HCT116 (cell line): ENCODE measurements at regions not wholly inside any gene's neighbourhood (a gene's known extent, or its start where the extent isn't known, plus 50 kb on each side); places are given as distances from the start of the nearest gene placed in this dataset.

Source experiments
- ATAC-seq: fragments of 200-7000 bp; cut with Tn5 transposase; 2 replicates; pipeline ENCODE4 v1.9.1; 2020; ENCODE audit warnings: mild to moderate bottlenecking, moderate library complexity
- BruUV-seq: library from RNA; stranded (reverse); fragments of 400-500 nt; replicated peaks from 2 replicates; lab custom pipeline; 2021; lab: Mats Ljungman, UMichigan
- CTCF ChIA-PET: fragments of 300-600 bp; sonication (Branson Sonifier 250); formaldehyde crosslinking; loops from one replicate; lab custom pipeline; 2021; ENCODE audit warnings: antibody characterized with exemption; lab: Charles Lee
- POLR2A ChIA-PET: fragments of 300-600, 350-600 bp; sonication (Branson Sonifier 250); formaldehyde crosslinking; loops from one replicate; lab custom pipeline; 2021; ENCODE audit warnings: antibody characterized with exemption; lab: Charles Lee
- RAD21 ChIA-PET, 2 experiments: fragments of 300-600 bp; sonication (Branson Sonifier 250); formaldehyde crosslinking; loops; one replicate each; lab custom pipeline; 2023; ENCODE audit warnings: low total read pairs in 2 of 2; ENCODE audit not compliant: uncharacterized antibody in 2 of 2, unreplicated experiment in 2 of 2, low non-redundant PET in 1 of 2; lab: Charles Lee
- DNase-seq: peaks from one replicate; pipeline ENCODE4 v3.0.0-alpha.2; 2010; ENCODE audit warnings: low read depth, low spot score
- H2AFZ ChIP-seq: fragments of 200-600 bp; shearing (Covaris generic), sonication (generic); 2 replicates; pipeline ENCODE4 v1.6.1; 2017; ENCODE audit warnings: low read depth, mixed run types, mixed read lengths, antibody characterized with exemption, low read length; ENCODE audit not compliant: poor library complexity, severe bottlenecking
- H3K27ac ChIP-seq: 2 replicates; pipeline ENCODE4 v1.5.1; 2012; ENCODE audit warnings: low read depth, low read length
- H3K27me3 ChIP-seq: fragments of 200-600 bp; sonication (generic); 2 replicates; pipeline ENCODE4 v1.6.1; 2016; ENCODE audit warnings: mixed run types, low read length, mixed read lengths; ENCODE audit not compliant: insufficient read depth
- H3K36me3 ChIP-seq, 2 experiments: fragments of 200-500 bp in 1 of 2; fragments of 200-600 bp in 1 of 2; sonication (Bioruptor generic) in 1 of 2; sonication (generic) in 1 of 2; 2 replicates each; pipeline versions ENCODE4 v1.5.1 to v1.6.1; 2014 to 2016; ENCODE audit warnings: low read length in 2 of 2, inconsistent platforms in 1 of 2, mixed read lengths in 1 of 2, mixed run types in 1 of 2; ENCODE audit not compliant: insufficient read depth in 2 of 2, control insufficient read depth in 1 of 2
- H3K4me1 ChIP-seq, 2 experiments: fragments of 200-600 bp in 1 of 2; sonication (generic) in 1 of 2; 2 replicates each; pipeline versions ENCODE4 v1.5.1 to v1.6.1; 2012 to 2017; ENCODE audit warnings: low read length in 2 of 2, inconsistent platforms in 1 of 2, mild to moderate bottlenecking in 1 of 2, mixed read lengths in 1 of 2, mixed run types in 1 of 2, moderate library complexity in 1 of 2; ENCODE audit not compliant: insufficient read depth in 2 of 2, control insufficient read depth in 1 of 2
- H3K4me2 ChIP-seq: fragments of 200-600 bp; sonication (generic); 2 replicates; pipeline ENCODE4 v1.6.1; 2017; ENCODE audit warnings: mixed run types, low read length, mixed read lengths
- H3K4me3 ChIP-seq, 2 experiments: fragments of 200-600 bp in 1 of 2; sonication (generic) in 1 of 2; replicated peaks in 1 of 2; 2 replicates each; pipeline ENCODE4 v1.5.1; 2011 to 2016; ENCODE audit warnings: low read length in 2 of 2, control low read depth in 1 of 2, low read depth in 1 of 2, mild to moderate bottlenecking in 1 of 2, mixed read lengths in 1 of 2, mixed run types in 1 of 2
- H3K79me2 ChIP-seq: fragments of 200-600 bp; sonication (generic); 2 replicates; pipeline ENCODE4 v1.6.1; 2017; ENCODE audit warnings: mild to moderate bottlenecking, mixed run types, low read length, moderate library complexity, mixed read lengths; ENCODE audit not compliant: insufficient read depth
- H3K9ac ChIP-seq: fragments of 200-600 bp; sonication (generic); 2 replicates; pipeline ENCODE4 v1.6.1; 2016; ENCODE audit warnings: low read length, mixed read lengths
- H3K9me2 ChIP-seq: fragments of 200-600 bp; sonication (generic), shearing (Covaris generic); 2 replicates; pipeline ENCODE4 v1.6.1; 2017; ENCODE audit warnings: mixed run types, mild to moderate bottlenecking, moderate library complexity; ENCODE audit not compliant: insufficient read depth
- H3K9me3 ChIP-seq, 2 experiments: fragments of 200-500 bp in 1 of 2; fragments of 200-600 bp in 1 of 2; sonication (Bioruptor generic) in 1 of 2; sonication (generic) in 1 of 2; 2 replicates each; pipeline ENCODE4 v1.6.1; 2014 to 2017; ENCODE audit warnings: low read length in 2 of 2, mixed read lengths in 2 of 2, inconsistent platforms in 1 of 2, low read depth in 1 of 2, mild to moderate bottlenecking in 1 of 2, mixed run types in 1 of 2, moderate library complexity in 1 of 2; ENCODE audit not compliant: control insufficient read depth in 1 of 2, insufficient read depth in 1 of 2
- H4K20me1 ChIP-seq: fragments of 200-600 bp; sonication (generic), shearing (Covaris generic); 2 replicates; pipeline ENCODE4 v1.6.1; 2017; ENCODE audit warnings: mixed run types, mild to moderate bottlenecking, moderate library complexity; ENCODE audit not compliant: insufficient read depth
- CBX3 ChIP-seq: IDR thresholded peaks from 2 replicates; pipeline ENCODE4 v1.6.1; 2012; ENCODE audit warnings: low read depth
- CEBPB ChIP-seq: IDR thresholded peaks from 2 replicates; pipeline ENCODE4 v1.6.1; 2012; ENCODE audit warnings: low read depth
- EGR1 ChIP-seq: IDR thresholded peaks from 2 replicates; pipeline ENCODE4 v1.6.1; 2012; ENCODE audit warnings: low read depth
- ELF1 ChIP-seq: IDR thresholded peaks from 2 replicates; pipeline ENCODE4 v1.6.1; 2012; ENCODE audit warnings: low read depth, borderline replicate concordance
- EZH2 ChIP-seq: fragments of 200-600 bp; sonication (generic); IDR thresholded peaks from 2 replicates; pipeline ENCODE4 v1.6.1; 2017; ENCODE audit warnings: antibody characterized with exemption, mixed run types
- EZH2phosphoT487 ChIP-seq: fragments of 200-600 bp; IDR thresholded peaks from 2 replicates; pipeline ENCODE4 v1.6.1; 2018; ENCODE audit warnings: antibody characterized with exemption, borderline replicate concordance
- POLR2A ChIP-seq: IDR thresholded peaks from 2 replicates; pipeline ENCODE4 v1.7.0; 2011; ENCODE audit warnings: borderline replicate concordance; ENCODE audit not compliant: insufficient read depth, insufficient read length; ENCODE audit errors: extremely low read depth
- POLR2AphosphoS5 ChIP-seq: IDR thresholded peaks from 2 replicates; pipeline ENCODE4 v1.6.1; 2011; ENCODE audit warnings: mild to moderate bottlenecking, low read depth, low read length, moderate library complexity
- RAD21 ChIP-seq: IDR thresholded peaks from 2 replicates; pipeline ENCODE4 v1.6.1; 2012; ENCODE audit warnings: low read depth, mild to moderate bottlenecking
- SIN3A ChIP-seq: IDR thresholded peaks from 2 replicates; pipeline ENCODE4 v1.6.1; 2012; ENCODE audit warnings: low read depth
- SP1 ChIP-seq: IDR thresholded peaks from 2 replicates; pipeline ENCODE4 v1.6.1; 2012; ENCODE audit warnings: low read depth
- SRF ChIP-seq: IDR thresholded peaks from 2 replicates; pipeline ENCODE4 v1.6.1; 2012; ENCODE audit warnings: low read depth
- TCF7L2 ChIP-seq: IDR thresholded peaks from 2 replicates; pipeline ENCODE4 v1.7.0; 2011; ENCODE audit warnings: borderline replicate concordance, inconsistent platforms; ENCODE audit not compliant: insufficient read depth, insufficient read length; ENCODE audit errors: extremely low read depth
- YY1 ChIP-seq: IDR thresholded peaks from 2 replicates; pipeline ENCODE4 v1.6.1; 2011; ENCODE audit warnings: low read length, low read depth, moderate library complexity, mild to moderate bottlenecking; ENCODE audit not compliant: insufficient replicate concordance; ENCODE audit errors: extremely low read depth
- ZFX ChIP-seq: fragments of 450-650 bp; IDR thresholded peaks from 2 replicates; pipeline ENCODE4 v1.6.1; 2017
- ZNF274 ChIP-seq: fragments of 200-500 bp; sonication (Bioruptor generic); IDR thresholded peaks from 2 replicates; pipeline ENCODE4 v1.6.1; 2014; ENCODE audit warnings: mild to moderate bottlenecking, low read depth, low read length, inconsistent platforms
- intact Hi-C: fragments of 100-400 bp; cut with micrococcal nuclease; formaldehyde crosslinking; loops from 2 replicates; pipeline ENCODE4 v1.10.0; 2022
- TF ChIP-seq, protein P1 (sequence below): IDR thresholded peaks from 2 replicates; pipeline ENCODE4 v1.6.1; 2011; ENCODE audit warnings: mild to moderate bottlenecking, low read length, moderate library complexity; ENCODE audit not compliant: insufficient replicate concordance; ENCODE audit errors: extremely low read depth
- TF ChIP-seq, protein P2 (sequence below): IDR thresholded peaks from 2 replicates; pipeline ENCODE4 v1.6.1; 2012; ENCODE audit warnings: low read depth
- TF ChIP-seq, protein P3 (sequence below): IDR thresholded peaks from 2 replicates; pipeline ENCODE4 v1.6.1; 2012

DNA sequence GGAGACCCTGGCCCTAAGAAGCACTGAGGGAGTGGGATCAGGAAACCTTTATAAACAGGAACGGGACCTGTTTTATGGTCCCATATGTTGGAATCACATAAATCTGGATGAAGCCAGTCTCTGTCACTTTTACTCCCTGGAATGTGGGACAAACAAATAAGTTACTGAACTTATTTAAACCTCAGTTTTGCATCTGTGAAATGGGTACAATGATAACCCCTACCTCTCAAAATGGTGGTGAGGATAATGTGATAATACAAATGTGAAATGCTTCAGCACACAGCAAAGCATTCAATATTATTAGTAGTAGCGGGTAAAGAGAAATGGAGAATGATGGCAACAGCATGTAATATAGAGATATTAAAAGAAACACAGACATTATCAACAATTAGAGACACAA, 298.9 kb downstream of the ZSWIM6 start (continued):
- TF ChIP-seq EZH2 (no peak), EZH2phosphoT487 (no peak), SIN3A (no peak), CEBPB (no peak)
- TF ChIP-seq, protein P1, sequence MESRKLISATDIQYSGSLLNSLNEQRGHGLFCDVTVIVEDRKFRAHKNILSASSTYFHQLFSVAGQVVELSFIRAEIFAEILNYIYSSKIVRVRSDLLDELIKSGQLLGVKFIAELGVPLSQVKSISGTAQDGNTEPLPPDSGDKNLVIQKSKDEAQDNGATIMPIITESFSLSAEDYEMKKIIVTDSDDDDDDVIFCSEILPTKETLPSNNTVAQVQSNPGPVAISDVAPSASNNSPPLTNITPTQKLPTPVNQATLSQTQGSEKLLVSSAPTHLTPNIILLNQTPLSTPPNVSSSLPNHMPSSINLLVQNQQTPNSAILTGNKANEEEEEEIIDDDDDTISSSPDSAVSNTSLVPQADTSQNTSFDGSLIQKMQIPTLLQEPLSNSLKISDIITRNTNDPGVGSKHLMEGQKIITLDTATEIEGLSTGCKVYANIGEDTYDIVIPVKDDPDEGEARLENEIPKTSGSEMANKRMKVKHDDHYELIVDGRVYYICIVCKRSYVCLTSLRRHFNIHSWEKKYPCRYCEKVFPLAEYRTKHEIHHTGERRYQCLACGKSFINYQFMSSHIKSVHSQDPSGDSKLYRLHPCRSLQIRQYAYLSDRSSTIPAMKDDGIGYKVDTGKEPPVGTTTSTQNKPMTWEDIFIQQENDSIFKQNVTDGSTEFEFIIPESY = no peak

DNA sequence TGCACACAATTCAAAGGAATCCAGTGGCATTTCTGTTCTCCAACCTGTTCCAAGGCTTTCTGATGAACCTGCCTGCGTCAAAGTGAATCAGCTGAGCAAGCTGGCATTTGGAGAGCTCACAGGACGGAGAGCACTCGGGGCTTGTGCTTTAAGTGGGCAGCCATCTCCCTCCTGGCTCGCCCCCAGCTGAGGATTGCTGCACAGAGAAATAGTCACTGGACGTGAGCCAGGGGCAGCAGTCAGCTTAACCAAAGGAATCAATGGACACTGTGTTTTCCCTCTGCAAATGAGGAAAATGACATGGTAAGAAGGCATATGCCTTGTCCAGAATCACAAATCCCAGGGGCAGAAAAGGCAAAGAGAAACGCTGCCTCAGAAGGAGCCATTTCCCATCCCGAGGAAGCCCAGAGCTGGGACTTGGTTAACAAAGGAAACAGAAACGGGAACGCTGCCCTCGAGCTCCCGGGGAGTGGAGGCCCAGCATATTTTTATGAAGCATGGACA, 299.4 kb downstream of the ZSWIM6 start:
- Histone ChIP-seq H3K27me3 (no peaks in the 10 kb centered on the region), H3K79me2 (no peaks in the 10 kb centered on the region), H4K20me1 (no peaks in the 10 kb centered on the region), H2AFZ (no peak overlapping the region), H3K36me3 (no peaks in the 10 kb centered on the region), H3K4me1 (no peaks in the 10 kb centered on the region), H3K9ac (no peak overlapping the region), H3K4me2 (no peak overlapping the region), H3K4me3 (no peak overlapping the region), H3K9me2 (no peaks in the 10 kb centered on the region), H3K27ac (no peak overlapping the region), H3K9me3 (no peaks in the 10 kb centered on the region)
- intact Hi-C loops = no loop called here
- ChIA-PET RAD21 (no interaction called here), CTCF (interaction anchor here (1.0 kb wide), 1 partner anchor 27 kb away, joined by 4 read pairs; no protein-coding TSS in a partner anchor), POLR2A (no interaction called here)
- DNase-seq (no peak), ATAC-seq (no peak)
- BruUV-seq = no TSS peak
- TF ChIP-seq, protein P1 = no peak
- TF ChIP-seq ELF1 (no peak), POLR2A (no peak), CEBPB (no peak), SIN3A (no peak), YY1 (no peak), CBX3 (no peak), RAD21 (no peak), EZH2 (no peak), TCF7L2 (no peak), POLR2AphosphoS5 (no peak), ZNF274 (no peak), SP1 (no peak), EGR1 (no peak), ZFX (no peak), SRF (no peak)
- TF ChIP-seq, protein P2, sequence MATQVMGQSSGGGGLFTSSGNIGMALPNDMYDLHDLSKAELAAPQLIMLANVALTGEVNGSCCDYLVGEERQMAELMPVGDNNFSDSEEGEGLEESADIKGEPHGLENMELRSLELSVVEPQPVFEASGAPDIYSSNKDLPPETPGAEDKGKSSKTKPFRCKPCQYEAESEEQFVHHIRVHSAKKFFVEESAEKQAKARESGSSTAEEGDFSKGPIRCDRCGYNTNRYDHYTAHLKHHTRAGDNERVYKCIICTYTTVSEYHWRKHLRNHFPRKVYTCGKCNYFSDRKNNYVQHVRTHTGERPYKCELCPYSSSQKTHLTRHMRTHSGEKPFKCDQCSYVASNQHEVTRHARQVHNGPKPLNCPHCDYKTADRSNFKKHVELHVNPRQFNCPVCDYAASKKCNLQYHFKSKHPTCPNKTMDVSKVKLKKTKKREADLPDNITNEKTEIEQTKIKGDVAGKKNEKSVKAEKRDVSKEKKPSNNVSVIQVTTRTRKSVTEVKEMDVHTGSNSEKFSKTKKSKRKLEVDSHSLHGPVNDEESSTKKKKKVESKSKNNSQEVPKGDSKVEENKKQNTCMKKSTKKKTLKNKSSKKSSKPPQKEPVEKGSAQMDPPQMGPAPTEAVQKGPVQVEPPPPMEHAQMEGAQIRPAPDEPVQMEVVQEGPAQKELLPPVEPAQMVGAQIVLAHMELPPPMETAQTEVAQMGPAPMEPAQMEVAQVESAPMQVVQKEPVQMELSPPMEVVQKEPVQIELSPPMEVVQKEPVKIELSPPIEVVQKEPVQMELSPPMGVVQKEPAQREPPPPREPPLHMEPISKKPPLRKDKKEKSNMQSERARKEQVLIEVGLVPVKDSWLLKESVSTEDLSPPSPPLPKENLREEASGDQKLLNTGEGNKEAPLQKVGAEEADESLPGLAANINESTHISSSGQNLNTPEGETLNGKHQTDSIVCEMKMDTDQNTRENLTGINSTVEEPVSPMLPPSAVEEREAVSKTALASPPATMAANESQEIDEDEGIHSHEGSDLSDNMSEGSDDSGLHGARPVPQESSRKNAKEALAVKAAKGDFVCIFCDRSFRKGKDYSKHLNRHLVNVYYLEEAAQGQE = no peak
- TF ChIP-seq, protein P3, sequence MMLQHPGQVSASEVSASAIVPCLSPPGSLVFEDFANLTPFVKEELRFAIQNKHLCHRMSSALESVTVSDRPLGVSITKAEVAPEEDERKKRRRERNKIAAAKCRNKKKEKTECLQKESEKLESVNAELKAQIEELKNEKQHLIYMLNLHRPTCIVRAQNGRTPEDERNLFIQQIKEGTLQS = no peak
